ENCODE measurements at regions not wholly inside any gene's neighbourhood (a gene's known extent, or its start where the extent isn't known, plus 50 kb on each side); places are given as distances from the start of the nearest gene placed in this dataset.

DNA sequence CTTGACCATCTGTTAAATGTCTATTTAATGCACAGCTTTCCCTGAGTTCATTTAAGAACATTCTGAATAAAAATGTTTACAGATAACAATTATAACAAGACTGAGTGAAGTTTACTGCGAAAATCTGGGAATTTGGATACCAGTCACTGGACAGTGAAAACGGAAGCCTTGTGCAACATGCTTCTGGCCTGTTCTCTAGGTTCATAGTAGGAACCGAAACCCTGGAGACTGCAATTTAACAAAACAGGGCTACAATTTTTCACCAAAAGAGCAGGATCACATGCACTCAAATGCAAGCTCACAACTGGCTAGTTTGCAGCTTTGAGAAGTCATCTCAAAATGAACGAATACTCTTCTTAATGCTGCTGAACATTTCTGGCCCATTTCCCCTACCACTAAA lies 435.9 kb downstream of the NR2F2 start:
- TF ChIP-seq, protein P1, sequence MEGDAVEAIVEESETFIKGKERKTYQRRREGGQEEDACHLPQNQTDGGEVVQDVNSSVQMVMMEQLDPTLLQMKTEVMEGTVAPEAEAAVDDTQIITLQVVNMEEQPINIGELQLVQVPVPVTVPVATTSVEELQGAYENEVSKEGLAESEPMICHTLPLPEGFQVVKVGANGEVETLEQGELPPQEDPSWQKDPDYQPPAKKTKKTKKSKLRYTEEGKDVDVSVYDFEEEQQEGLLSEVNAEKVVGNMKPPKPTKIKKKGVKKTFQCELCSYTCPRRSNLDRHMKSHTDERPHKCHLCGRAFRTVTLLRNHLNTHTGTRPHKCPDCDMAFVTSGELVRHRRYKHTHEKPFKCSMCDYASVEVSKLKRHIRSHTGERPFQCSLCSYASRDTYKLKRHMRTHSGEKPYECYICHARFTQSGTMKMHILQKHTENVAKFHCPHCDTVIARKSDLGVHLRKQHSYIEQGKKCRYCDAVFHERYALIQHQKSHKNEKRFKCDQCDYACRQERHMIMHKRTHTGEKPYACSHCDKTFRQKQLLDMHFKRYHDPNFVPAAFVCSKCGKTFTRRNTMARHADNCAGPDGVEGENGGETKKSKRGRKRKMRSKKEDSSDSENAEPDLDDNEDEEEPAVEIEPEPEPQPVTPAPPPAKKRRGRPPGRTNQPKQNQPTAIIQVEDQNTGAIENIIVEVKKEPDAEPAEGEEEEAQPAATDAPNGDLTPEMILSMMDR (IDR thresholded peaks at IDR 0.05) = no peak
- TF ChIP-seq POLR2A (IDR thresholded peaks at IDR 0.05) = no peak
